GM12891 (cell line): ENCODE measurements at regions not wholly inside any gene's neighbourhood (a gene's known extent, or its start where the extent isn't known, plus 50 kb on each side); places are given as distances from the start of the nearest gene placed in this dataset.
"Not testable (repeated sequence)": the region's sequence is repeated elsewhere in the genome, so short reads cannot be mapped to it uniquely, and the experiment has no call there.

Source experiments
- POLR2A ChIP-seq: IDR thresholded peaks from 2 replicates; pipeline ENCODE4 v1.6.1; 2011; ENCODE audit warnings: low read depth, low read length, control low read depth
- POLR2AphosphoS5 ChIP-seq: IDR thresholded peaks from 2 replicates; pipeline ENCODE4 v1.6.1; 2011; ENCODE audit warnings: low read depth, low read length, control low read depth
- POU2F2 ChIP-seq: IDR thresholded peaks from 2 replicates; pipeline ENCODE4 v1.6.1; 2011; ENCODE audit warnings: low read depth, mild to moderate bottlenecking, control low read depth, low read length, moderate library complexity
- TAF1 ChIP-seq: IDR thresholded peaks from 2 replicates; pipeline ENCODE4 v1.6.1; 2011; ENCODE audit warnings: low read depth, low read length, control low read depth

GRCh38 chr5:106999506-106999905, 671.2 kb downstream of the EFNA5 start:
- TF ChIP-seq POLR2A, POLR2AphosphoS5, TAF1, POU2F2: not testable (repeated sequence)
